ENCODE measurements at regions not wholly inside any gene's neighbourhood (a gene's known extent, or its start where the extent isn't known, plus 50 kb on each side); places are given as distances from the start of the nearest gene placed in this dataset.

GRCh38 chr22:27329966-27330645 is 471.4 kb downstream of the MN1 start:
- Histone ChIP-seq H3K36me3 (ENCODE audit: control insufficient read depth in 2 of 2, extremely low read depth in 1 of 2, insufficient read depth in 2 of 2, low read length in 2 of 2) (no peaks in the 10 kb centered on the region), H3K9me1 (ENCODE audit: control insufficient read depth, extremely low read depth, insufficient read depth, low read length) (no peaks in the 10 kb centered on the region), H3K27me3 (ENCODE audit: control insufficient read depth, extremely low read depth, insufficient read depth, low read length) (peaks cover 6% of the 10 kb centered on the region), H3K4me3 (ENCODE audit: control insufficient read depth in 2 of 3, extremely low read depth in 1 of 3, insufficient read depth in 2 of 3, low read depth in 1 of 3, low read length in 3 of 3) (no peak overlapping the region), H3K4me2 (ENCODE audit: control insufficient read depth, extremely low read depth, insufficient read depth, low read depth, low read length) (no peak overlapping the region), H3K79me2 (ENCODE audit: control insufficient read depth, insufficient read depth, low read length) (no peaks in the 10 kb centered on the region), H3K9me3 (ENCODE audit: control insufficient read depth, low read depth, low read length) (no peaks in the 10 kb centered on the region), H3K4me1 (ENCODE audit: control insufficient read depth, extremely low read depth, insufficient read depth, low read length) (peaks cover 1% of the 10 kb centered on the region), H2AFZ (ENCODE audit: control insufficient read depth, low read length) (no peak overlapping the region), H4K20me1 (ENCODE audit: control insufficient read depth, extremely low read depth, insufficient read depth, low read length) (no peaks in the 10 kb centered on the region), H3K9ac (ENCODE audit: control insufficient read depth, extremely low read depth, insufficient read depth, low read length) (no peak overlapping the region), H3K27ac (ENCODE audit: control insufficient read depth, insufficient read depth, low read length) (no peak overlapping the region)
- FAIRE-seq (no peak), DNase-seq (ENCODE audit: low read depth, low spot score) (no peak)
- dilution Hi-C loops (cut with MboI; ENCODE audit: extremely low pct_ligation_motif_present, low sequenced_read_pairs) = no loop called here
- TF ChIP-seq CTCF (optimal IDR thresholded peaks at IDR 0.05 in 1 of 3, IDR thresholded peaks at IDR 0.05 in 1 of 3, conservative IDR thresholded peaks at IDR 0.05 in 1 of 3; ENCODE audit: extremely low read depth in 1 of 3, insufficient read depth in 2 of 3, low read length in 3 of 3) (no peak), EZH2 (IDR thresholded peaks at IDR 0.05; ENCODE audit: low read length) (no peak)

GRCh38 chr22:27331526-27332281 is 469.9 kb downstream of the MN1 start:
- FAIRE-seq (no peak), DNase-seq (ENCODE audit: low read depth, low spot score) (no peak)
- no peaks in the 10 kb centered on the region for H3K79me2 ChIP-seq (ENCODE audit: control insufficient read depth, insufficient read depth, low read length)
- no peaks in the 10 kb centered on the region for H4K20me1 ChIP-seq (ENCODE audit: control insufficient read depth, extremely low read depth, insufficient read depth, low read length)
- no peak overlapping the region for H3K4me2 ChIP-seq (ENCODE audit: control insufficient read depth, extremely low read depth, insufficient read depth, low read depth, low read length)
- H3K9ac ChIP-seq (ENCODE audit: control insufficient read depth, extremely low read depth, insufficient read depth, low read length) = no peak overlapping the region
- H3K27me3 ChIP-seq (ENCODE audit: control insufficient read depth, extremely low read depth, insufficient read depth, low read length) = peaks cover 6% of the 10 kb centered on the region
- no peaks in the 10 kb centered on the region for H3K9me3 ChIP-seq (ENCODE audit: control insufficient read depth, low read depth, low read length)
- no peaks in the 10 kb centered on the region for H3K9me1 ChIP-seq (ENCODE audit: control insufficient read depth, extremely low read depth, insufficient read depth, low read length)
- dilution Hi-C loops (cut with MboI; ENCODE audit: extremely low pct_ligation_motif_present, low sequenced_read_pairs) = no loop called here
- TF ChIP-seq EZH2 (IDR thresholded peaks at IDR 0.05; ENCODE audit: low read length) (no peak), CTCF (optimal IDR thresholded peaks at IDR 0.05 in 1 of 3, IDR thresholded peaks at IDR 0.05 in 1 of 3, conservative IDR thresholded peaks at IDR 0.05 in 1 of 3; ENCODE audit: extremely low read depth in 1 of 3, insufficient read depth in 2 of 3, low read length in 3 of 3) (peak; percentile 14 to 22 (median 21))
- no peak overlapping the region for H3K4me3 ChIP-seq (ENCODE audit: control insufficient read depth in 2 of 3, extremely low read depth in 1 of 3, insufficient read depth in 2 of 3, low read depth in 1 of 3, low read length in 3 of 3)
- H3K27ac ChIP-seq (ENCODE audit: control insufficient read depth, insufficient read depth, low read length) = no peak overlapping the region
- no peaks in the 10 kb centered on the region for H3K36me3 ChIP-seq (ENCODE audit: control insufficient read depth in 2 of 2, extremely low read depth in 1 of 2, insufficient read depth in 2 of 2, low read length in 2 of 2)
- peaks cover 15% of the 10 kb centered on the region for H3K4me1 ChIP-seq (ENCODE audit: control insufficient read depth, extremely low read depth, insufficient read depth, low read length)
- no peak overlapping the region for H2AFZ ChIP-seq (ENCODE audit: control insufficient read depth, low read length)

All from keratinocyte (primary cell).